ENCODE measurements at regions not wholly inside any gene's neighbourhood (a gene's known extent, or its start where the extent isn't known, plus 50 kb on each side); places are given as distances from the start of the nearest gene placed in this dataset.
"Not testable (repeated sequence)": the region's sequence is repeated elsewhere in the genome, so short reads cannot be mapped to it uniquely, and the experiment has no call there.

GRCh38 chrX:76774912-76775311 lies 347.4 kb downstream of the MAGEE1 start:
- DNase-seq (ENCODE audit: low spot score): not testable (repeated sequence)

DNA sequence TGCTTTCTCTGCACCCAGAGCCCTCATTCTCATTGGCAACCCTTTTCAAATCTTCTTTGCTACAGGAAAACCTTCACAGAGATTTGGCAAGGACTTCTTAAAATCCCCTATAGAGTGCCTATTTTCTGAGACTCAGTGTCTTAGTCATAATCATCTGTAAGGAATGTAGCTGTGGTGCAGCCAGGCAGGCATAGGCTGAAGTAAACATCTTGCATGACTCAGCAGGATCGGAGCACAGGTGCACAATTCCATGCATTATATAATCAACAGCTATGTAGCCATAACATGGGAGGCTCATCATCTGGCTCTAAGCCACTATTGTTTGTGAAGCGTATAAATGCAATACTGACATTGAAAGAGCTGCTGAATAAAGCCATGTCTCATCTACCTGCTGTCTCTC lies 368.8 kb downstream of the MAGEE1 start:
- DNase-seq (ENCODE audit: low spot score): no peak

DNA sequence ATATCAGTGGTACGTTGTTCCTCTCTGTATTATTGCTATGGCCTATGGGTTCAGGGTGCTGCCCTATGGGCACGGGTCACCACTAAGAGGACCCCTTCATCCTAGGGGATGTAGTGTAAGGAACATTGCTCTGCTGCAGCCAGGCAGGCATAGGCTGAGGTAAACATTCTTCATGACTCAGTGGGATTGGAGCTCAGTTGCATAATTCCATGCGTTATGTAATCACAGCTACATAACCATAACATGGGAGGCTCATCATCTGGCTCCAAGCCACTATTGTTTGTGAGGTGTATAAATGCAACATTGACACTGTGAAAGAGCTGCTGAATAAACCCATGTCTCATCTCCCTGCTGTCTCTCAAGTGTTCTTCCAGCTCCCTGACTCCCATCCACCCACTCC lies 375.2 kb downstream of the MAGEE1 start:
- no peak for DNase-seq (ENCODE audit: low spot score)

DNA sequence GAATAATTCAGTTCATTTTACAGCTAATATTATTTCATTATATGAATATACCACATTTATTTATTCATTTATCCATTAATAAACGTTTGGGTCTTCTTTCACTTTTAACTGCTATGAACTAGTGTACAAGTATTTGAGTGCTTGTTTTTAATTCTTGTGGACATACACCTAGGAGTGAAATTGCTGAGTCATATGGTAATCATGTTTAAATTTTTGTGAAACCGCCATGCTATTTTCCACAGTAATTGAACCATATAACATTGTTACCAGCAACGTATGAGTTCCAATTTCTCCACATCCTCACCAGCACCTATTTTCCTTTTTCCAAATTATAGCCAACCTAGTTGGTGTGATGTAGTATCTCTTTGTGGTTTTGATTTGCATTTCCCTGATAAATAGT lies 388.2 kb downstream of the MAGEE1 start:
- no peak for DNase-seq (ENCODE audit: low spot score)

GRCh38 chrX:76817279-76817678 lies 389.8 kb downstream of the MAGEE1 start:
- DNase-seq (ENCODE audit: low spot score): not testable (repeated sequence)

GRCh38 chrX:76821276-76821675 lies 393.8 kb downstream of the MAGEE1 start:
- no peak for DNase-seq (ENCODE audit: low spot score)

GRCh38 chrX:76827672-76828071 lies 400.2 kb downstream of the MAGEE1 start:
- DNase-seq (ENCODE audit: low spot score): no peak

DNA sequence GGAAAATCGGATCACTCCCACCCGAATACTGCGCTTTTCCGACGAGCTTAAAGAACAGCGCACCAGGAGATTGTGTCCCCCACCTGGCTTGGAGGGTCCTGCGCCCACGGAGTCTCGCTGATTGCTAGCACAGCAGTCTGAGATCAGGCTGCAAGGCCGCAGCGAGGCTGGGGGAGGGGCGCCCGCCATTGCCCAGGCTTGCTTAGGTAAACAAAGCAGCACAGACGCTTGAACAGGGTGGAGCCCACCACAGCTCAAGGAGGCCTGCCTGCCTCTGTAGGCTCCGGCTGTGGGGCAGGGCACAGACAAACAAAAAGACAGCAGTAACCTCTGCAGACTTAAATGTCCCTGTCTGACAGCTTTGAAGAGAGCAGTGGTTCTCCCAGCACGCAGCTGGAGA lies 413.4 kb downstream of the MAGEE1 start:
- not testable (repeated sequence) for DNase-seq (ENCODE audit: low spot score)

DNA sequence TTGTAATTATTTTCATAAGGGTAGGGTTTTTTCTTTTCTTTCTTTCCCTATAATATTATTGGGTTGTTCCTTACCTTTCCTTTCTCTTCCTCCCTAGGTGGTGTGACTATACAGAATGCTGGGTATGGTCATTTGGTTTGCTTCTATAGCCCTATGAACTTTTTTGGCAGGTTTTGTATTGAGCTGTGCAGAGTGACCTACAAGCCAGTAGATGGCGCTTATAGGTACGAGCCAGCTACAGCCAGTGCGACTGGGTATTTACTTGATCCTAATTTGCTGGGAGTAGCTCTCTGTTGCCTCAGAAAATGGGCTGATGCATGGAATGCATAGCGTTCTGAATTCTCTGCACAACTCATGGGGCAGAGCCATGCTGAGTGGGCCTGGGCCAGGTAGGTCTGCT lies 423.3 kb downstream of the MAGEE1 start:
- no peak for DNase-seq (ENCODE audit: low spot score)

DNA sequence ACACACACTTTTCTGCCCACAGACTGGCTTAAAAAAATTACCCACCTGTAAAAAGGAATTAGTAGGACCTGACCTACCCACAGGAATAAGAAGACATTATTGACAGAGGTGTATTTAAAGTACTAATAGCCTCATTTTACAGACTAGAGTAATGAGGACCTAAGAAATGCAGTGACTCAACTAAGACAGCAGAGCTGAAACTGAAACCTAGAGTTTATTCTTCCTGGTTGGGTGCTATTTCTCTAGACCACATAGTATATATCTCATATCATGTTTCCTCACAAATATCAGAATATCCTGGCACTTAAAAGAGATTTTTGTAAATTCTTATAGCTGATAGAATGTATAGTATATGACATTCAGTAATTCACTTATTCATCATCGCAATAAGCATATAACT lies 435.0 kb downstream of the MAGEE1 start:
- no peak for DNase-seq (ENCODE audit: low spot score)

GRCh38 chrX:76893930-76894329 lies 466.4 kb downstream of the MAGEE1 start:
- DNase-seq (ENCODE audit: low spot score): no peak

- DNase-seq (ENCODE audit: low spot score): no peak
Measured at GRCh38 chrX:76915836-76916235, 488.3 kb downstream of the MAGEE1 start.

- DNase-seq (ENCODE audit: low spot score): no peak
Measured at GRCh38 chrX:76918033-76918432, 490.5 kb downstream of the MAGEE1 start.

GRCh38 chrX:76919761-76920160 lies 492.3 kb downstream of the MAGEE1 start:
- no peak for DNase-seq (ENCODE audit: low spot score)

DNA sequence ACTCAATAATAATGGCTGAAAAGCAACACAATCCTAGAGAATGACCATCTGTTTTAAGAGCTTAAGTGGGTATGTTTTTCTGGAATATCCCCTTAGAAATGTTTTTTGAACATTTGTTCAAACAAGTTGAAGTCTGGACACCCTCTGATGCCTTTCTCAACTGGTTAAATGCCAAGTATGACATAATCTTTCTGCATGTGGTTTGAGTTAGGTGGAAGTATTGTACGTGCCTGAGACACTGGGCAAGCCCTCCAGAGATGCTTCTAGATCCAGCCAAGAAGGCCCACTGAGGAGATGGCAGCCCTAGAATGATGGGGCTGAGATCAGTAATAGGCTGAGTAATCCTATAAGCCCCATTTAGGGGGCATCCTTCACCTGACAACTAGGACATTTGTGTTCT lies 493.1 kb downstream of the MAGEE1 start:
- DNase-seq (ENCODE audit: low spot score): no peak

- DNase-seq (ENCODE audit: low spot score): no peak
Measured at GRCh38 chrX:76921176-76921575, 493.7 kb downstream of the MAGEE1 start.

DNA sequence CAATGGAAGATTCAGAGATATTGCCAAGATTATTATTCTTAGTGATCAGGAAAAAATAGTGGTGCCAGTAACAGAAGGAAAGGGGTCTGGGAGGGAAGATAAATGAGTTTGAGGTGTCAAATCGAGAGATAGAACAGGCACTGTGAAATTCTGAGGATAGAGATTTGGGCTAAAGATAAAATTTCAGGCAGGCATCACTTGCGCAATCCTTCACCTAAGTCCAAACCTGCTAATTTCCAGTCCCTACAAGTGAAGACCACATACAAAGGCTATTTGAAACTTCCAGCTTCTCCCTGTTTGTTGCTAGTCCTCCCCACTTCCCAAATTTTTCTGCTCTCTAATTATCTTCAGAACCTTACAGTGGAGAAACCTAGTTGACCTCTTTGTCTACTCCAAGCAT lies 494.6 kb downstream of the MAGEE1 start:
- DNase-seq (ENCODE audit: low spot score): no peak

- DNase-seq (ENCODE audit: low spot score): not testable (repeated sequence)
Measured at GRCh38 chrX:76924616-76925015, 497.1 kb downstream of the MAGEE1 start.

- DNase-seq (ENCODE audit: low spot score): no peak
Measured at GRCh38 chrX:76931518-76931917, 504.0 kb downstream of the MAGEE1 start.

DNA sequence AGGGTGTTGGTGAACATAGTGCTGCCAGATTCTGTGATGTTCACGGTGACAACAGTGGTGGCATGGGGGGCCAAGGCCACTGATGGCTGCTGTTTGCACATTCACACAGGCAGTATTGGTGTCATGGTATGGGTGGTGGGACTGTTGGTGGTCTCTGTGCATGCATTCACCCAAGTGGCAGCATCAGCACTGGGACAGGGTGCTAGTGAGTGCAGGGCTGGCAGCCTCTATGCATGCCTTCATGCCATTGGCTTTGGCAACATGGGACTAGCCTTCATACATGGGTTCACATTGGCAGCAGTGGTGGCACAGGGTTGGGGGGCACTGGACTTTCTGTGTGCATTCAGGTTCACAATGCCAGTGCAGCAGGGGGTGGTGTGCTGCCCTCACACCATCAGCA lies 489.7 kb upstream of the FGF16 start:
- DNase-seq (ENCODE audit: low spot score): no peak

- no peak for DNase-seq (ENCODE audit: low spot score)
Measured at GRCh38 chrX:76971393-76972376, 475.5 kb upstream of the FGF16 start.

- no peak for DNase-seq (ENCODE audit: low spot score)
Measured at GRCh38 chrX:76977452-76977851, 469.7 kb upstream of the FGF16 start.

DNA sequence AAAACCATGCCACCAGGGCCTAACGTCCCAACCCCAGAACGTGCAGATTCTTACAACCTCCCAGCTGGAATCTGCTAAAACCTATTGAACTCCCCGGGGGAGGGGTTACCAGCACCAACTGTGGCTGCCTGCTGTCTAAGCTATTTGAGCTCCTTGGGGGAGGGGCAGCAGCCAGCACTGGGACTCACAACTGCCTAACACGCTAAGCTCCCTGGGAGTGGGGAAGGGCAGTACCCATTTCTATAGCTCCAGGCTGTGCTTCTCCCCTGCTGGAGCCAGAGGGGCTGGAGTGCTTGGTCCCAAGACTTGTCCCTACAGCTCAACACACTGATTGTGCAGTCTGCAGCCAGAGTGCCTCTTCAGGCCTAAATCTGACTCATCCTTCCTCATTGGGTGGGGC lies 459.8 kb upstream of the FGF16 start:
- no peak for DNase-seq (ENCODE audit: low spot score)

DNA sequence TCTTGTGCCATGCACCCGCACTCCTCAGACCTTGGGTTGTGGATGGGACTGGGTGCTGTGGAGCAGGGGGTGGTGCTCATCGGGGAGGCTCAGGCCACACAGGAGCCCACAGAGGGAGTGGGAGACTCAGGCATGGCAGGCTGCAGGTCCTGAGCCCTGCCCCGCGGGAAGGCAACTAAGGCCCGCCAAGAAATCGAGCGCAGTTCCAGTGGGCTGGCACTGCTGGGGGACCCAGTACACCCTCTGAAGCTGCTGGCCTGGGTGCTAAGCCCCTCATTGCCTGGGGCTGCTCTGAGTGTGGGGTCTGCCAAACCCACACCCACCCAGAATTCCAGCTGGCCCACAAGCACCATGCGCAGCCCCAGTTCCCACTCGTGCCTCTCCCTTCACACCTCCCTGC lies 450.5 kb upstream of the FGF16 start:
- no peak for DNase-seq (ENCODE audit: low spot score)
